Fibroblast of lung (primary cell): ENCODE measurements at regions not wholly inside any gene's neighbourhood (a gene's known extent, or its start where the extent isn't known, plus 50 kb on each side); places are given as distances from the start of the nearest gene placed in this dataset.

Source experiments
- CTCF ChIP-seq, 2 donors: IDR thresholded peaks in 1 of 2; conservative IDR thresholded peaks in 1 of 2; 1 replicate in 1 of 2; 2 replicates in 1 of 2; pipeline ENCODE4 v1.5.1; 2011 to 2012; ENCODE audit warnings: low read length in 2 of 2, control low read depth in 1 of 2, inconsistent platforms in 1 of 2, low read depth in 1 of 2, mild to moderate bottlenecking in 1 of 2
- EZH2 ChIP-seq: IDR thresholded peaks from 2 replicates; pipeline ENCODE4 v1.5.1; 2012; ENCODE audit warnings: low read length, control low read depth, mild to moderate bottlenecking; ENCODE audit errors: missing control alignments

GRCh38 chr5:117336208-117336607, 761.6 kb upstream of the SEMA6A start:
- no peak for TF ChIP-seq CTCF (conservative IDR thresholded peaks at IDR 0.05 in 1 of 2, IDR thresholded peaks at IDR 0.05 in 1 of 2; ENCODE audit: low read depth in 1 of 2, low read length in 2 of 2)
- no peak for TF ChIP-seq EZH2
